RWPE2 (cell line): ENCODE measurements at regions not wholly inside any gene's neighbourhood (a gene's known extent, or its start where the extent isn't known, plus 50 kb on each side); places are given as distances from the start of the nearest gene placed in this dataset.

Experiments
- ATAC-seq: fragments of 200-7000 bp; cut with Tn5 transposase; 3 replicates; pipeline ENCODE4 v1.9.1; 2021; ENCODE audit warnings: low read depth
- DNase-seq: peaks from one replicate; pipeline ENCODE4 v3.0.0-alpha.2; 2020; ENCODE audit warnings: low spot score
- H3K27ac ChIP-seq: fragments of 450-650 bp; 2 replicates; pipeline ENCODE4 v1.5.1; 2017; ENCODE audit warnings: mild to moderate bottlenecking; ENCODE audit not compliant: poor library complexity, severe bottlenecking
- H3K27me3 ChIP-seq: fragments of 250-450 bp; sonication (Bioruptor Pico); 2 replicates; pipeline ENCODE4 v1.5.1; 2021; ENCODE audit warnings: mild to moderate bottlenecking, moderate library complexity; ENCODE audit not compliant: insufficient read depth, poor library complexity, severe bottlenecking
- H3K36me3 ChIP-seq: fragments of 250-450 bp; sonication (Bioruptor Pico); 2 replicates; pipeline ENCODE4 v1.5.1; 2020; ENCODE audit warnings: low read depth, mild to moderate bottlenecking, moderate library complexity
- H3K4me1 ChIP-seq: fragments of 250-450 bp; sonication (Bioruptor Pico); 2 replicates; pipeline ENCODE4 v1.5.1; 2021; ENCODE audit warnings: mild to moderate bottlenecking, moderate library complexity; ENCODE audit not compliant: insufficient read depth, poor library complexity, severe bottlenecking
- H3K4me3 ChIP-seq: fragments of 250-450 bp; sonication (Bioruptor Pico); 2 replicates; pipeline ENCODE4 v1.5.1; 2021; ENCODE audit warnings: mild to moderate bottlenecking, moderate library complexity; ENCODE audit not compliant: severe bottlenecking
- H3K9me3 ChIP-seq: fragments of 250-450 bp; sonication (Bioruptor Pico); 2 replicates; pipeline ENCODE4 v1.5.1; 2021; ENCODE audit warnings: mild to moderate bottlenecking, moderate library complexity; ENCODE audit not compliant: severe bottlenecking
- CTCF ChIP-seq: fragments of 450-650 bp; IDR thresholded peaks from one replicate; pipeline ENCODE4 v1.5.1; 2017; ENCODE audit warnings: mild to moderate bottlenecking, moderate library complexity; ENCODE audit not compliant: poor library complexity, severe bottlenecking

- ATAC-seq (no peak), DNase-seq (no peak)
- TF ChIP-seq CTCF = no peak
- H3K4me3 ChIP-seq = no peak overlapping the region
- no peaks in the 10 kb centered on the region for H3K9me3 ChIP-seq
- H3K36me3 ChIP-seq = no peaks in the 10 kb centered on the region
- H3K4me1 ChIP-seq = no peaks in the 10 kb centered on the region
- no peaks in the 10 kb centered on the region for H3K27me3 ChIP-seq
- no peak overlapping the region for H3K27ac ChIP-seq
These were observed 411.3 kb upstream of the AUTS2 start for GRCh38 chr7:69186974-69187373.

- no peaks in the 10 kb centered on the region for H3K9me3 ChIP-seq
- no peaks in the 10 kb centered on the region for H3K27me3 ChIP-seq
- H3K4me3 ChIP-seq = no peak overlapping the region
- no peak overlapping the region for H3K27ac ChIP-seq
- ATAC-seq = no peak
- no peak for DNase-seq
- TF ChIP-seq CTCF = no peak
- H3K36me3 ChIP-seq = no peaks in the 10 kb centered on the region
- no peaks in the 10 kb centered on the region for H3K4me1 ChIP-seq
These were observed 410.4 kb upstream of the AUTS2 start for GRCh38 chr7:69187824-69188333.

GRCh38 chr7:69189406-69189805 lies 408.9 kb upstream of the AUTS2 start:
- no peak overlapping the region for H3K27ac ChIP-seq
- ATAC-seq = no peak
- TF ChIP-seq CTCF = no peak

GRCh38 chr7:69190025-69190424 lies 408.2 kb upstream of the AUTS2 start:
- Histone ChIP-seq H3K4me1 (no peaks in the 10 kb centered on the region), H3K27ac (no peak overlapping the region), H3K9me3 (no peaks in the 10 kb centered on the region), H3K27me3 (no peaks in the 10 kb centered on the region), H3K36me3 (no peaks in the 10 kb centered on the region), H3K4me3 (no peak overlapping the region)
- DNase-seq = no peak
- ATAC-seq = no peak
- TF ChIP-seq CTCF = no peak

More at GRCh38 chr7:69189406-69189805, 408.9 kb upstream of the AUTS2 start:
- Histone ChIP-seq H3K9me3 (no peaks in the 10 kb centered on the region), H3K4me1 (no peaks in the 10 kb centered on the region), H3K36me3 (no peaks in the 10 kb centered on the region), H3K27me3 (no peaks in the 10 kb centered on the region), H3K4me3 (no peak overlapping the region)
- no peak for DNase-seq

- Histone ChIP-seq H3K9me3 (no peaks in the 10 kb centered on the region), H3K27me3 (no peaks in the 10 kb centered on the region), H3K4me3 (no peak overlapping the region), H3K27ac (no peak overlapping the region), H3K36me3 (no peaks in the 10 kb centered on the region), H3K4me1 (no peaks in the 10 kb centered on the region)
- ATAC-seq (no peak), DNase-seq (no peak)
- TF ChIP-seq CTCF = no peak
These were observed 407.5 kb upstream of the AUTS2 start for GRCh38 chr7:69190763-69191162.
